NCI-H2171 treated with DMSO at 0.1 percent for 48 hours (cell line): ENCODE measurements at regions not wholly inside any gene's neighbourhood (a gene's known extent, or its start where the extent isn't known, plus 50 kb on each side); places are given as distances from the start of the nearest gene placed in this dataset.

Experiments used
- DNase-seq: peaks from one replicate; lab custom pipeline; 2025; lab: John Stamatoyannopoulos, UW

GRCh38 chr15:47945872-47946650 is 174.7 kb upstream of the SLC24A5 start:
- DNase-seq = peak; percentile 59

GRCh38 chr15:47949815-47950214 is 171.0 kb upstream of the SLC24A5 start:
- DNase-seq = no peak

GRCh38 chr15:47950447-47950846 is 170.3 kb upstream of the SLC24A5 start:
- no peak for DNase-seq

GRCh38 chr15:47951781-47952180 is 169.0 kb upstream of the SLC24A5 start:
- peak; percentile 71 for DNase-seq

GRCh38 chr15:47954196-47954595 is 166.6 kb upstream of the SLC24A5 start:
- DNase-seq = no peak

GRCh38 chr15:47955021-47955420 is 165.8 kb upstream of the SLC24A5 start:
- DNase-seq = peak; percentile 12

GRCh38 chr15:47959617-47960413 is 161.0 kb upstream of the SLC24A5 start:
- peak; percentile 41 for DNase-seq

GRCh38 chr15:47961401-47962090 is 159.2 kb upstream of the SLC24A5 start:
- DNase-seq = no peak

GRCh38 chr15:47963265-47963664 is 157.5 kb upstream of the SLC24A5 start:
- peak; percentile 71 for DNase-seq

GRCh38 chr15:47964229-47964628 is 156.6 kb upstream of the SLC24A5 start:
- no peak for DNase-seq

GRCh38 chr15:47965297-47965696 is 155.5 kb upstream of the SLC24A5 start:
- peak; percentile 25 for DNase-seq

GRCh38 chr15:47968593-47968992 is 152.2 kb upstream of the SLC24A5 start:
- no peak for DNase-seq

- DNase-seq = peak; percentile 14
Measured at GRCh38 chr15:47971637-47972036, 149.2 kb upstream of the SLC24A5 start.

- no peak for DNase-seq
Measured at GRCh38 chr15:47972738-47973137, 148.1 kb upstream of the SLC24A5 start.

- no peak for DNase-seq
Measured at GRCh38 chr15:47974724-47975123, 146.1 kb upstream of the SLC24A5 start.

- no peak for DNase-seq
Measured at GRCh38 chr15:47975427-47975826, 145.4 kb upstream of the SLC24A5 start.

GRCh38 chr15:47983533-47983932 is 137.3 kb upstream of the SLC24A5 start:
- no peak for DNase-seq

- no peak for DNase-seq
Measured at GRCh38 chr15:47985568-47985967, 135.2 kb upstream of the SLC24A5 start.

- no peak for DNase-seq
Measured at GRCh38 chr15:47987461-47987860, 133.3 kb upstream of the SLC24A5 start.

GRCh38 chr15:47987908-47988532 is 132.8 kb upstream of the SLC24A5 start:
- DNase-seq = peak; percentile 90

- peak; percentile 22 for DNase-seq
Measured at GRCh38 chr15:47988564-47988963, 132.2 kb upstream of the SLC24A5 start.

- no peak for DNase-seq
Measured at GRCh38 chr15:47990821-47991220, 130.0 kb upstream of the SLC24A5 start.
